Prostate gland (tissue), 2 donors: ENCODE measurements at regions not wholly inside any gene's neighbourhood (a gene's known extent, or its start where the extent isn't known, plus 50 kb on each side); places are given as distances from the start of the nearest gene placed in this dataset.

ENCODE experiments used
- DNase-seq: peaks from one replicate; pipeline ENCODE4 v3.0.0-alpha.2; 2019; ENCODE audit warnings: low spot score
- H3K27ac ChIP-seq, 2 donors: fragments of 200-600 bp; sonication (generic); 2 replicates each; pipeline ENCODE4 v1.5.1; 2017 to 2019
- H3K27me3 ChIP-seq: fragments of 200-600 bp; sonication (generic); replicated peaks from 2 replicates; pipeline ENCODE4 v1.5.1; 2019; ENCODE audit not compliant: insufficient read depth
- H3K36me3 ChIP-seq, 2 donors: fragments of 200-600 bp; sonication (generic); 1 replicate in 1 of 2; 2 replicates in 1 of 2; pipeline versions ENCODE4 v1.5.1 to v1.8.1; 2017 to 2019
- H3K4me1 ChIP-seq: fragments of 200-600 bp; sonication (generic); replicated peaks from 2 replicates; pipeline ENCODE4 v1.5.1; 2019
- H3K4me3 ChIP-seq, 2 donors: fragments of 200-600 bp; sonication (generic); 2 replicates each; pipeline ENCODE4 v1.5.1; 2017 to 2019
- H3K9me3 ChIP-seq: fragments of 200-600 bp; sonication (generic); 2 replicates; pipeline ENCODE4 v1.5.1; 2017
- POLR2A ChIP-seq: fragments of 450-650 bp; IDR thresholded peaks from one replicate; pipeline ENCODE4 v1.6.1; 2016; ENCODE audit warnings: antibody characterized with exemption, mild to moderate bottlenecking
- POLR2AphosphoS5 ChIP-seq: sonication (generic); formaldehyde crosslinking; IDR thresholded peaks from one replicate; pipeline ENCODE4 v1.6.1; 2017; ENCODE audit warnings: antibody characterized with exemption
- WGBS: methylation state at CpG from one replicate; pipeline ENCODE4 v1.1.5; 2018; 5-methylcytosine and 5-hydroxymethylcytosine counted together
- intact Hi-C: fragments of 100-400 bp; cut with DNase I; formaldehyde crosslinking; loops from one replicate; pipeline ENCODE4 v1.14.2; 2022
- TF ChIP-seq, protein P1 (sequence below), 4 experiments: fragments of 200-600 bp in 2 of 4; fragments of 450-650 bp in 2 of 4; sonication (generic) in 2 of 4; IDR thresholded peaks; 1 replicate in 3 of 4; 2 replicates in 1 of 4; pipeline ENCODE4 v1.5.1; 2016 to 2019; ENCODE audit warnings: antibody characterized with exemption in 4 of 4, mild to moderate bottlenecking in 2 of 4, moderate library complexity in 2 of 4

- Histone ChIP-seq H3K4me3 (no peak overlapping the region), H3K36me3 (no peaks in the 10 kb centered on the region), H3K27me3 (no peaks in the 10 kb centered on the region), H3K27ac (no peak overlapping the region), H3K9me3 (no peaks in the 10 kb centered on the region), H3K4me1 (no peaks in the 10 kb centered on the region)
- 73% methylated on average over 8 of the region's 8 CpGs for WGBS
- DNase-seq = no peak
- TF ChIP-seq POLR2A (no peak), POLR2AphosphoS5 (no peak)
- TF ChIP-seq, protein P1, sequence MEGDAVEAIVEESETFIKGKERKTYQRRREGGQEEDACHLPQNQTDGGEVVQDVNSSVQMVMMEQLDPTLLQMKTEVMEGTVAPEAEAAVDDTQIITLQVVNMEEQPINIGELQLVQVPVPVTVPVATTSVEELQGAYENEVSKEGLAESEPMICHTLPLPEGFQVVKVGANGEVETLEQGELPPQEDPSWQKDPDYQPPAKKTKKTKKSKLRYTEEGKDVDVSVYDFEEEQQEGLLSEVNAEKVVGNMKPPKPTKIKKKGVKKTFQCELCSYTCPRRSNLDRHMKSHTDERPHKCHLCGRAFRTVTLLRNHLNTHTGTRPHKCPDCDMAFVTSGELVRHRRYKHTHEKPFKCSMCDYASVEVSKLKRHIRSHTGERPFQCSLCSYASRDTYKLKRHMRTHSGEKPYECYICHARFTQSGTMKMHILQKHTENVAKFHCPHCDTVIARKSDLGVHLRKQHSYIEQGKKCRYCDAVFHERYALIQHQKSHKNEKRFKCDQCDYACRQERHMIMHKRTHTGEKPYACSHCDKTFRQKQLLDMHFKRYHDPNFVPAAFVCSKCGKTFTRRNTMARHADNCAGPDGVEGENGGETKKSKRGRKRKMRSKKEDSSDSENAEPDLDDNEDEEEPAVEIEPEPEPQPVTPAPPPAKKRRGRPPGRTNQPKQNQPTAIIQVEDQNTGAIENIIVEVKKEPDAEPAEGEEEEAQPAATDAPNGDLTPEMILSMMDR (IDR thresholded peaks at IDR 0.05) = no peak
- intact Hi-C loops = no loop called here
Observed at GRCh38 chr3:72636969-72637597, 211.2 kb downstream of the SHQ1 start.

GRCh38 chr3:72635551-72635950 lies 212.7 kb downstream of the SHQ1 start:
- Histone ChIP-seq H3K9me3 (no peaks in the 10 kb centered on the region), H3K4me3 (no peak overlapping the region), H3K36me3 (no peaks in the 10 kb centered on the region), H3K4me1 (no peaks in the 10 kb centered on the region), H3K27ac (no peak overlapping the region), H3K27me3 (no peaks in the 10 kb centered on the region)
- DNase-seq = no peak
- WGBS = 88% methylated on average over 4 of the region's 4 CpGs
- no peak for TF ChIP-seq POLR2A
- no peak for TF ChIP-seq POLR2AphosphoS5
- TF ChIP-seq, protein P1 (IDR thresholded peaks at IDR 0.05) = no peak
- intact Hi-C loops = no loop called here

- Histone ChIP-seq H3K4me3 (no peak overlapping the region), H3K4me1 (no peaks in the 10 kb centered on the region), H3K9me3 (no peaks in the 10 kb centered on the region), H3K27ac (no peak overlapping the region), H3K27me3 (no peaks in the 10 kb centered on the region), H3K36me3 (no peaks in the 10 kb centered on the region)
- 87% methylated on average over 2 of the region's 2 CpGs for WGBS
- no peak for DNase-seq
- TF ChIP-seq POLR2A = no peak
- TF ChIP-seq POLR2AphosphoS5 = no peak
- TF ChIP-seq, protein P1 (IDR thresholded peaks at IDR 0.05) = no peak
- intact Hi-C loops = no loop called here
Observed at GRCh38 chr3:72634128-72634527, 214.1 kb downstream of the SHQ1 start.

DNA sequence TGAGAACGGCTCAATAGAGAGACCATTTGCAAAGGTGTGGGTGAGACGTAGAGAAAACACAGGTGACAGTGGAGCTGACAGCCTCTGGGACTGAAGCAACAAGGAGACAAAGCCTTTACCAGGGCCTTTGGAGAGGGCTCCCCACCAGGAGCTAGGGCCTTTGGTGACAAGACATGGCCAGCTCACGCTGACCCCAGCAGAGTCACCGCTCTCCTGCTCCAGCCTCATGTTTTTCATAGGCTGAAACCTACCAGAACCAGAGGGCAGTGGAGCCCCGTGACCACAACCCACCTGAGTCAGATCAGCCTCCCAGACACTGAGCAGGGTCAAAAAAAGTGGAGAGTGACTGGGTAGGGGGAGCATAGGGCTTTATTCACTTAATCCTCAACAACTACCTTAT lies 214.7 kb downstream of the SHQ1 start:
- Histone ChIP-seq H3K9me3 (no peaks in the 10 kb centered on the region), H3K27me3 (no peaks in the 10 kb centered on the region), H3K36me3 (no peaks in the 10 kb centered on the region), H3K4me3 (no peak overlapping the region), H3K27ac (no peak overlapping the region), H3K4me1 (no peaks in the 10 kb centered on the region)
- WGBS = 87% methylated on average over 5 of the region's 5 CpGs
- DNase-seq = no peak
- TF ChIP-seq, protein P1 (IDR thresholded peaks at IDR 0.05) = no peak
- no peak for TF ChIP-seq POLR2AphosphoS5
- TF ChIP-seq POLR2A = no peak
- intact Hi-C loops = no loop called here

DNA sequence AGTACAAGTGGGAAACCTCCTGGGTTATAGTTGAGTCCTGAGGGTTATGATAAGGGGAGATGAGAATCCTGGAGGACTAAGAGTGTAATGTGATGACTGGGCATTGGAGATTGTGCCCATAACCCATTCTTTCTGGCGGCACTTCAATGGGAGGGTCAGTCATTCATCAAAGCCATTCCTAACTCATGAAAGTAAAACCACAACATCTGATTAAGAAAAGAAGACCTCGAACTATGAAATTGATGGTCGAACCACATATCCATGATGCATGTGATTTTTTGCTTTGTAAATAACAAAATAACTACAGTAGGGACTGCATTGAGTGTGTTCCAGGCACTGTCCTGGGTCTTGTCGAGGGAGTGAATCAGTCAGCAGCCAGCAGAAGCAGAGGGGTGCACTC lies 215.1 kb downstream of the SHQ1 start:
- DNase-seq = no peak
- Histone ChIP-seq H3K36me3 (no peaks in the 10 kb centered on the region), H3K4me3 (no peak overlapping the region), H3K4me1 (no peaks in the 10 kb centered on the region), H3K27me3 (no peaks in the 10 kb centered on the region), H3K9me3 (no peaks in the 10 kb centered on the region), H3K27ac (no peak overlapping the region)
- 64% methylated on average over 4 of the region's 4 CpGs for WGBS
- TF ChIP-seq POLR2AphosphoS5 (no peak), POLR2A (no peak)
- TF ChIP-seq, protein P1 (IDR thresholded peaks at IDR 0.05) = no peak
- intact Hi-C loops = no loop called here
